CD14-positive monocyte (primary cell): ENCODE measurements at regions not wholly inside any gene's neighbourhood (a gene's known extent, or its start where the extent isn't known, plus 50 kb on each side); places are given as distances from the start of the nearest gene placed in this dataset.

ENCODE experiments used
- DNase-seq, 3 donors: peaks; one replicate each; pipeline ENCODE4 v3.0.0-alpha.2; 2011 to 2022
- H2AFZ ChIP-seq: 2 replicates; pipeline ENCODE4 v1.6.0; 2012; ENCODE audit warnings: mild to moderate bottlenecking, low read depth, low read length, inconsistent platforms; ENCODE audit not compliant: insufficient read depth, poor library complexity, severe bottlenecking
- H3K27ac ChIP-seq, 2 donors: 1 replicate in 1 of 2; 2 replicates in 1 of 2; pipeline ENCODE4 v1.5.1; 2012 to 2013; ENCODE audit warnings: low read length in 2 of 2, control low read depth in 1 of 2, inconsistent platforms in 1 of 2, low read depth in 1 of 2, mild to moderate bottlenecking in 1 of 2
- H3K27me3 ChIP-seq, 2 donors: one replicate each; pipeline versions ENCODE4 v1.6.0 to v1.6.1; 2011 to 2013; ENCODE audit warnings: low read length in 2 of 2; ENCODE audit not compliant: control insufficient read depth in 2 of 2, insufficient read depth in 2 of 2
- H3K36me3 ChIP-seq, 2 donors: replicated peaks in 1 of 2; 1 replicate in 1 of 2; 2 replicates in 1 of 2; pipeline versions ENCODE4 v1.5.1 to v1.6.1; 2012 to 2013; ENCODE audit warnings: low read length in 2 of 2, control low read depth in 1 of 2, inconsistent platforms in 1 of 2, mild to moderate bottlenecking in 1 of 2; ENCODE audit not compliant: insufficient read depth in 2 of 2, control insufficient read depth in 1 of 2
- H3K4me1 ChIP-seq, 2 donors: 1 replicate in 1 of 2; 2 replicates in 1 of 2; pipeline versions ENCODE4 v1.5.1 to v1.6.1; 2012 to 2013; ENCODE audit warnings: low read length in 2 of 2, control low read depth in 1 of 2, inconsistent platforms in 1 of 2, mild to moderate bottlenecking in 1 of 2, moderate library complexity in 1 of 2; ENCODE audit not compliant: insufficient read depth in 2 of 2, control insufficient read depth in 1 of 2
- H3K4me2 ChIP-seq: replicated peaks from 2 replicates; pipeline ENCODE3; 2012; ENCODE audit warnings: low read length, moderate library complexity, mild to moderate bottlenecking; ENCODE audit not compliant: poor library complexity, severe bottlenecking; ENCODE audit errors: extremely low read depth
- H3K4me3 ChIP-seq, 3 experiments: fragments of 200-600 bp in 1 of 3; sonication (generic) in 1 of 3; replicated peaks in 1 of 3; 1 replicate in 2 of 3; 2 replicates in 1 of 3; pipeline ENCODE4 v1.5.1; 2011 to 2013; ENCODE audit warnings: low read length in 3 of 3, mild to moderate bottlenecking in 3 of 3, control low read depth in 2 of 3, low read depth in 2 of 3, inconsistent platforms in 1 of 3, moderate library complexity in 1 of 3
- H3K79me2 ChIP-seq: 2 replicates; pipeline ENCODE4 v1.6.0; 2012; ENCODE audit warnings: mild to moderate bottlenecking, control low read depth, inconsistent platforms, low read length, moderate library complexity; ENCODE audit not compliant: insufficient read depth
- H3K9ac ChIP-seq: 2 replicates; pipeline ENCODE4 v1.6.0; 2017; ENCODE audit warnings: low read length, mild to moderate bottlenecking; ENCODE audit not compliant: insufficient read depth, poor library complexity, severe bottlenecking
- H3K9me3 ChIP-seq, 2 donors: replicated peaks in 1 of 2; 1 replicate in 1 of 2; 2 replicates in 1 of 2; pipeline versions ENCODE4 v1.5.1 to v1.6.1; 2012 to 2013; ENCODE audit warnings: low read length in 2 of 2, control low read depth in 1 of 2; ENCODE audit not compliant: control insufficient read depth in 1 of 2, insufficient read depth in 1 of 2
- H4K20me1 ChIP-seq: 2 replicates; pipeline ENCODE4 v1.6.0; 2012; ENCODE audit warnings: mild to moderate bottlenecking, low read length, control low read depth, moderate library complexity; ENCODE audit not compliant: insufficient read depth
- H3K27ac Mint-ChIP-seq, 7 donors: one replicate each; pipeline ENCODE4 v1.8.0; 2020; ENCODE audit warnings: mild to moderate bottlenecking in 7 of 7, mixed read lengths in 7 of 7, moderate library complexity in 6 of 7, inconsistent platforms in 2 of 7
- H3K27me3 Mint-ChIP-seq, 3 donors: one replicate each; pipeline ENCODE4 v1.8.0; 2021 to 2022; ENCODE audit warnings: low read depth in 3 of 3, mild to moderate bottlenecking in 3 of 3, mixed read lengths in 3 of 3, moderate library complexity in 3 of 3, inconsistent platforms in 1 of 3
- H3K36me3 Mint-ChIP-seq, 2 donors: one replicate each; pipeline ENCODE4 v1.8.0; 2020; ENCODE audit warnings: mixed read lengths in 2 of 2, inconsistent platforms in 1 of 2, mild to moderate bottlenecking in 1 of 2
- H3K4me1 Mint-ChIP-seq: one replicate; pipeline ENCODE4 v1.8.0; 2020; ENCODE audit warnings: mild to moderate bottlenecking, mixed read lengths
- H3K4me3 Mint-ChIP-seq, 2 donors: one replicate each; pipeline ENCODE4 v1.8.0; 2020; ENCODE audit warnings: mild to moderate bottlenecking in 2 of 2, mixed read lengths in 2 of 2, moderate library complexity in 1 of 2
- H3K9me3 Mint-ChIP-seq, 7 donors: one replicate each; pipeline ENCODE4 v1.8.0; 2020 to 2022; ENCODE audit warnings: mixed read lengths in 7 of 7, mild to moderate bottlenecking in 6 of 7, moderate library complexity in 6 of 7, inconsistent platforms in 2 of 7
- WGBS: methylation state at CpG from one replicate; pipeline ENCODE4 v1.1.5; 2013; ENCODE audit warnings: missing lambda C conversion rate; ENCODE audit not compliant: insufficient coverage; 5-methylcytosine and 5-hydroxymethylcytosine counted together
- intact Hi-C, 2 donors: fragments of 100-400 bp; cut with micrococcal nuclease; formaldehyde crosslinking; loops; one replicate each; pipeline versions ENCODE4 v1.15.0 to v1.15.1; 2023
- TF ChIP-seq, protein P1 (sequence below): fragments of 200-600 bp; IDR thresholded peaks from one replicate; pipeline ENCODE4 v1.8.0; 2022; ENCODE audit warnings: antibody characterized with exemption, mild to moderate bottlenecking

DNA sequence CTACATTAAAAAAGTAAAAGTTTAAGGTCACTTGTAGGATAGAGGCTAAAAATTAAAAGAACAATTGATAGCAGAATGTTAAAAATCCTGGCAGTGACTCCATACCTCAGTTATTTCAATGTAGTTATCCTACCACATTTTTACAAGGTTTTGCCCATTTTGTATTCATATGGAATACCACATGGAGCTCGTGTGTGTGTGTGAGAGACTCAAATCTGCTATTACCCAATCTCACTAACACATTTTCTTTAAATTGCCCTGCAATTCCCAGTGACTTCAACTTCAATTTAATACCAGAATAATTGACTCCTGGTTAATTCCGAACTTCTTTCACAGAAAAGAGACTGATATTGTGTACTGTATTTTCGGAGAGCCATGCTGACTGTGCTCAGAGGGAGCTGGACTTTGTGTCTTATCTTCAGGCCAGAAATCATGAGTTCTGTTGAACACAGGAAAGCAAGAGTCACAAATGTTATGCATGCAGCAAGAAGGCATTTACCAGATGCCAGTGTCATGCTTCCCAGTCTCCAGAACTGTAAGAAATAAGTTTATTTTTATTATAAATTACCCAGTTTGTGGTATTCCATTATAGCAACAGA lies 529.0 kb upstream of the NECTIN3 start:
- Histone ChIP-seq H3K9me3 (no peaks in the 10 kb centered on the region), H2AFZ (no peak overlapping the region), H3K79me2 (no peaks in the 10 kb centered on the region), H4K20me1 (no peaks in the 10 kb centered on the region), H3K9ac (no peak overlapping the region), H3K4me3 (no peak overlapping the region), H3K27me3 (no peaks in the 10 kb centered on the region), H3K36me3 (no peaks in the 10 kb centered on the region), H3K4me2 (no peak overlapping the region), H3K27ac (no peak overlapping the region), H3K4me1 (no peaks in the 10 kb centered on the region)
- H3K36me3 Mint-ChIP-seq = no peaks in the 10 kb centered on the region
- intact Hi-C loops = no loop called here
- no peak overlapping the region for H3K27ac Mint-ChIP-seq
- TF ChIP-seq, protein P1, sequence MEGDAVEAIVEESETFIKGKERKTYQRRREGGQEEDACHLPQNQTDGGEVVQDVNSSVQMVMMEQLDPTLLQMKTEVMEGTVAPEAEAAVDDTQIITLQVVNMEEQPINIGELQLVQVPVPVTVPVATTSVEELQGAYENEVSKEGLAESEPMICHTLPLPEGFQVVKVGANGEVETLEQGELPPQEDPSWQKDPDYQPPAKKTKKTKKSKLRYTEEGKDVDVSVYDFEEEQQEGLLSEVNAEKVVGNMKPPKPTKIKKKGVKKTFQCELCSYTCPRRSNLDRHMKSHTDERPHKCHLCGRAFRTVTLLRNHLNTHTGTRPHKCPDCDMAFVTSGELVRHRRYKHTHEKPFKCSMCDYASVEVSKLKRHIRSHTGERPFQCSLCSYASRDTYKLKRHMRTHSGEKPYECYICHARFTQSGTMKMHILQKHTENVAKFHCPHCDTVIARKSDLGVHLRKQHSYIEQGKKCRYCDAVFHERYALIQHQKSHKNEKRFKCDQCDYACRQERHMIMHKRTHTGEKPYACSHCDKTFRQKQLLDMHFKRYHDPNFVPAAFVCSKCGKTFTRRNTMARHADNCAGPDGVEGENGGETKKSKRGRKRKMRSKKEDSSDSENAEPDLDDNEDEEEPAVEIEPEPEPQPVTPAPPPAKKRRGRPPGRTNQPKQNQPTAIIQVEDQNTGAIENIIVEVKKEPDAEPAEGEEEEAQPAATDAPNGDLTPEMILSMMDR = no peak
- no peaks in the 10 kb centered on the region for H3K4me1 Mint-ChIP-seq
- 100% methylated on average over 1 of the region's 3 CpGs for WGBS
- no peak for DNase-seq
- H3K9me3 Mint-ChIP-seq = peaks cover 0 to 3% (median 1%) of the 10 kb centered on the region in 7 donors
- H3K27me3 Mint-ChIP-seq = no peaks in the 10 kb centered on the region
- H3K4me3 Mint-ChIP-seq = no peak overlapping the region

DNA sequence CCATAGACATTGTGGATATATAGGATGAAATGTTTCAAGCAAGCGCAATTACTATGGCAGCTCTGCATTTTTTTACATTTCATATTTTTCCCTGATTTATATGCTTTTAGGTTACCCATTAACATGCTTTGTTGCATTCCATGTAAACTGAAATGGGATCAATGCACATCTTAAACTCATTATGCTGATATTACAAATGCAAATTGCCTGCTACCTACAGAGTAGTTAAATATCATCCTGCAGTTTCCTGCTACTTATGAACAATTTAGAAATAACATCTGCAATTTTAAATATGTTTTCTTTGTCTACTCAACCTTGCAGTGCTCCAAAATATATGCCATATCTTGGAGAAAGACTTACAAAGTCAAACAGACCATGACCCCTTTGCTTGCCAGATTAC lies 526.9 kb upstream of the NECTIN3 start:
- H3K4me3 ChIP-seq = no peak overlapping the region

More for the DNA sequence above, 526.9 kb upstream of the NECTIN3 start:
- H3K27ac ChIP-seq = no peak overlapping the region
- H3K27me3 Mint-ChIP-seq = no peaks in the 10 kb centered on the region
- H3K27me3 ChIP-seq = no peaks in the 10 kb centered on the region
- no peak overlapping the region for H3K4me2 ChIP-seq
- H3K9ac ChIP-seq = no peak overlapping the region
- intact Hi-C loops = no loop called here
- no peaks in the 10 kb centered on the region for H3K79me2 ChIP-seq
- DNase-seq = no peak
- no peaks in the 10 kb centered on the region for H3K36me3 Mint-ChIP-seq
- no peak overlapping the region for H2AFZ ChIP-seq
- no peak overlapping the region for H3K27ac Mint-ChIP-seq
- H3K9me3 ChIP-seq = no peaks in the 10 kb centered on the region
- TF ChIP-seq, protein P1 = no peak
- H3K4me1 Mint-ChIP-seq = no peaks in the 10 kb centered on the region
- H3K9me3 Mint-ChIP-seq = peaks cover 0 to 6% (median 0%) of the 10 kb centered on the region in 7 donors
- H3K4me3 Mint-ChIP-seq = no peak overlapping the region
- H3K36me3 ChIP-seq = no peaks in the 10 kb centered on the region
- H3K4me1 ChIP-seq = no peaks in the 10 kb centered on the region
- no CpG with 5 or more reads among the region's 1 CpG for WGBS
- no peaks in the 10 kb centered on the region for H4K20me1 ChIP-seq
